Endothelial cell of umbilical vein (primary cell): ENCODE measurements at regions not wholly inside any gene's neighbourhood (a gene's known extent, or its start where the extent isn't known, plus 50 kb on each side); places are given as distances from the start of the nearest gene placed in this dataset.

Source experiments
- BruUV-seq: library from RNA; stranded (reverse); fragments of 400-500 nt; replicated peaks from 2 replicates; lab custom pipeline; 2021; lab: Mats Ljungman, UMichigan
- CTCF ChIA-PET: fragments of 300-600, 350-600 bp; sonication (Branson Sonifier 250); formaldehyde crosslinking; loops from one replicate; lab custom pipeline; 2021; ENCODE audit warnings: antibody characterized with exemption, inconsistent platforms; lab: Charles Lee
- POLR2A ChIA-PET: fragments of 300-600, 350-600 bp; sonication (Branson Sonifier 250); formaldehyde crosslinking; loops from one replicate; lab custom pipeline; 2021; ENCODE audit warnings: antibody characterized with exemption, inconsistent platforms; lab: Charles Lee
- DNase-seq: peaks from one replicate; pipeline ENCODE4 v3.0.0-alpha.2; 2011; ENCODE audit warnings: low read depth, low spot score
- FAIRE-seq: peaks from 2 replicates; lab custom pipeline; 2011; peaks lifted over from hg19 to GRCh38; lab: Jason Lieb, UNC
- H2AFZ ChIP-seq: 2 replicates; pipeline ENCODE4 v1.6.0; 2012; ENCODE audit warnings: low read depth, low read length, control low read depth, inconsistent platforms
- H3K27ac ChIP-seq: 2 replicates; pipeline ENCODE4 v1.5.1; 2011; ENCODE audit warnings: low read depth, mild to moderate bottlenecking, control low read depth, low read length, moderate library complexity; ENCODE audit not compliant: insufficient read depth
- H3K27me3 ChIP-seq, 2 experiments: 2 replicates each; pipeline versions ENCODE4 v1.6.0 to v1.6.1; 2011; ENCODE audit warnings: low read length in 2 of 2, mixed read lengths in 1 of 2; ENCODE audit not compliant: control insufficient read depth in 2 of 2, insufficient read depth in 2 of 2
- H3K36me3 ChIP-seq, 2 experiments: 2 replicates in 1 of 2; 3 replicates in 1 of 2; pipeline ENCODE4 v1.5.1; 2011; ENCODE audit warnings: low read length in 2 of 2, mild to moderate bottlenecking in 1 of 2, moderate library complexity in 1 of 2; ENCODE audit not compliant: control insufficient read depth in 2 of 2, insufficient read depth in 2 of 2; ENCODE audit errors: extremely low read depth in 1 of 2
- H3K4me1 ChIP-seq: 3 replicates; pipeline ENCODE4 v1.5.1; 2011; ENCODE audit warnings: mild to moderate bottlenecking, low read length; ENCODE audit not compliant: control insufficient read depth, insufficient read depth; ENCODE audit errors: extremely low read depth
- H3K4me2 ChIP-seq: 2 replicates; pipeline ENCODE4 v1.6.1; 2011; ENCODE audit warnings: low read length, control low read depth, mixed read lengths; ENCODE audit not compliant: insufficient read depth
- H3K4me3 ChIP-seq, 3 experiments: fragments of 200-600 bp in 1 of 3; sonication (generic), shearing (Covaris generic) in 1 of 3; replicated peaks in 1 of 3; 2 replicates each; pipeline ENCODE4 v1.5.1; 2011 to 2016; ENCODE audit warnings: control low read depth in 3 of 3, low read length in 3 of 3, mild to moderate bottlenecking in 2 of 3, inconsistent platforms in 1 of 3, low read depth in 1 of 3, moderate library complexity in 1 of 3; ENCODE audit not compliant: insufficient read depth in 1 of 3
- H3K79me2 ChIP-seq: 2 replicates; pipeline ENCODE4 v1.6.0; 2012; ENCODE audit warnings: low read length, inconsistent platforms; ENCODE audit not compliant: control insufficient read depth, insufficient read depth
- H3K9ac ChIP-seq: replicated peaks from 2 replicates; pipeline ENCODE3; 2011; ENCODE audit warnings: low read length, control low read depth; ENCODE audit not compliant: insufficient read depth; ENCODE audit errors: extremely low read depth
- H3K9me1 ChIP-seq: replicated peaks from 3 replicates; pipeline ENCODE4 v1.6.0; 2011; ENCODE audit warnings: mild to moderate bottlenecking, low read length; ENCODE audit not compliant: control insufficient read depth, insufficient read depth; ENCODE audit errors: extremely low read depth
- H3K9me3 ChIP-seq: replicated peaks from 2 replicates; pipeline ENCODE4 v1.5.1; 2012; ENCODE audit warnings: low read length, inconsistent platforms; ENCODE audit not compliant: control insufficient read depth, insufficient read depth
- H4K20me1 ChIP-seq: replicated peaks from 2 replicates; pipeline ENCODE3; 2011; ENCODE audit warnings: mild to moderate bottlenecking, low read length; ENCODE audit not compliant: control insufficient read depth, insufficient read depth; ENCODE audit errors: extremely low read depth
- FOS ChIP-seq: IDR thresholded peaks from 2 replicates; pipeline ENCODE4 v1.6.1; 2011; ENCODE audit warnings: mild to moderate bottlenecking, low read length, moderate library complexity, borderline replicate concordance; ENCODE audit not compliant: insufficient read depth
- GATA2 ChIP-seq: IDR thresholded peaks from 2 replicates; pipeline ENCODE4 v1.7.0; 2011; ENCODE audit warnings: low read depth, mild to moderate bottlenecking, moderate library complexity, mixed read lengths, low read length; ENCODE audit not compliant: insufficient read length, insufficient read depth
- JUN ChIP-seq: IDR thresholded peaks from 2 replicates; pipeline ENCODE4 v1.6.1; 2011; ENCODE audit warnings: borderline replicate concordance, low read depth; ENCODE audit not compliant: insufficient read length, insufficient read depth
- MYC ChIP-seq: IDR thresholded peaks from one replicate; pipeline ENCODE4 v1.6.1; 2011; ENCODE audit warnings: mild to moderate bottlenecking, low read depth, low read length
- POLR2A ChIP-seq: IDR thresholded peaks from 2 replicates; pipeline ENCODE4 v1.6.1; 2012; ENCODE audit warnings: low read depth, mild to moderate bottlenecking, control low read depth, low read length
- dilution Hi-C: fragments of 300-500 bp; cut with MboI; formaldehyde crosslinking; loops from one replicate; pipeline ENCODE4 v1.15.0; 2019; ENCODE audit warnings: low sequenced_read_pairs; ENCODE audit not compliant: extremely low pct_ligation_motif_present
- intact Hi-C: fragments of 100-400 bp; cut with micrococcal nuclease; formaldehyde crosslinking; loops from one replicate; pipeline ENCODE4 v1.10.0; 2022

DNA sequence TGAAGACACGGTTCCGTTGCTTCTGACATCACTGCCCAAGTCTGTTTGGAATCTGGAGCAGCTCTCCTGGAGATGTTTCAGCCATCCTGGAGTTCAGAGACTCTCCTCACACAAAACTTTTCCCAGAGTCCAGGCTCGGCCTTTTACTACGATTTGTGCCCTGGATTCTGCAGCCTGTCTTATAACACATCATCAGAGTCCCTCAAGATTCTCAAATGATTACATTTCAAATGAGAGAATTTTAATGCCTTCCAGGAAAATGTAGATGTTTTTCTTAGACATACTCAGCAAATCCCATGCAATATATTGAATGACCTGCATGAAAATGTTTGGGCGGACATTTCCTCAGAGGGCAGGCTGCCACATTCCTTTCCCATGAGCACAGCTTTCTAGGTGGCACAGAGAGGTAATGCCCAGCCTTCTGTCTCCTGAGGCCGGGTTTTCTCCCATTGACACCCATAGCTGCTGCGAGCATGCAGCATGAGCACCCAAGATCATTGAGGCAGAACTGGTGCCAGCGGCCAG, 129.1 kb downstream of the SNX19 start:
- Histone ChIP-seq H3K4me1 (peaks cover 26% of the 10 kb centered on the region), H3K4me3 (no peak overlapping the region), H3K27me3 (no peaks in the 10 kb centered on the region), H4K20me1 (no peaks in the 10 kb centered on the region), H3K9me1 (no peaks in the 10 kb centered on the region), H3K27ac (no peak overlapping the region), H3K79me2 (no peaks in the 10 kb centered on the region), H3K9me3 (no peaks in the 10 kb centered on the region), H3K4me2 (peak overlapping the region; percentile 38), H3K9ac (no peak overlapping the region), H2AFZ (no peak overlapping the region), H3K36me3 (no peaks in the 10 kb centered on the region)
- DNase-seq = peak; percentile 58
- TF ChIP-seq FOS = no peak
- peak; percentile 2 for TF ChIP-seq JUN
- no peak for TF ChIP-seq MYC
- no TSS peak for BruUV-seq
- intact Hi-C loops (loop anchor here (1.0 to 2.0 kb wide), 2 partner anchors 49 to 472 kb away; partner anchors contain the start of gene ZBTB44), dilution Hi-C loops (no loop called here)
- CTCF ChIA-PET = interaction anchor here (1.6 kb wide), 1 partner anchor 356 kb away, joined by 4 read pairs; no protein-coding TSS in a partner anchor
- FAIRE-seq = peak; percentile 80
- POLR2A ChIA-PET = no interaction called here

- H3K4me1 ChIP-seq = peaks cover 17% of the 10 kb centered on the region
- DNase-seq (no peak), FAIRE-seq (no peak)
- no peak overlapping the region for H3K27ac ChIP-seq
- TF ChIP-seq JUN (no peak), FOS (no peak), POLR2A (no peak), MYC (no peak), GATA2 (no peak)
- no peaks in the 10 kb centered on the region for H3K9me3 ChIP-seq
- no peak overlapping the region for H2AFZ ChIP-seq
- no peak overlapping the region for H3K4me3 ChIP-seq
- no peaks in the 10 kb centered on the region for H3K27me3 ChIP-seq
- ChIA-PET POLR2A (no interaction called here), CTCF (interaction anchor here (1.6 kb wide), 1 partner anchor 357 kb away, joined by 4 read pairs; no protein-coding TSS in a partner anchor)
- no peaks in the 10 kb centered on the region for H4K20me1 ChIP-seq
- H3K9me1 ChIP-seq = no peaks in the 10 kb centered on the region
- no peak overlapping the region for H3K4me2 ChIP-seq
- dilution Hi-C loops (no loop called here), intact Hi-C loops (loop anchor here (1.0 to 2.0 kb wide), 2 partner anchors 50 to 473 kb away; partner anchors contain the start of gene ZBTB44)
- H3K9ac ChIP-seq = no peak overlapping the region
- H3K79me2 ChIP-seq = no peaks in the 10 kb centered on the region
- H3K36me3 ChIP-seq = no peaks in the 10 kb centered on the region
- no TSS peak for BruUV-seq
Measured at GRCh38 chr11:130787973-130788570, 128.2 kb downstream of the SNX19 start.
